Stimulated activated CD8-positive, alpha-beta memory T cell treated with anti-CD3 and anti-CD28 coated beads, Interleukin-4, amount 100 ng/mL, for 1 hour (primary cell): ENCODE measurements at regions not wholly inside any gene's neighbourhood (a gene's known extent, or its start where the extent isn't known, plus 50 kb on each side); places are given as distances from the start of the nearest gene placed in this dataset.

Source experiments
- DNase-seq, 2 donors: peaks; one replicate each; pipeline ENCODE4 v3.0.0-alpha.2; 2020; ENCODE audit warnings: low read depth in 2 of 2, low spot score in 1 of 2

GRCh38 chr5:42337607-42338006 is 85.6 kb upstream of the GHR start:
- no peak for DNase-seq

- no peak for DNase-seq
Observed at GRCh38 chr5:42338136-42338535, 85.1 kb upstream of the GHR start.

- no peak for DNase-seq
Observed at GRCh38 chr5:42349163-42349562, 74.1 kb upstream of the GHR start.

- no peak for DNase-seq
Observed at GRCh38 chr5:42351956-42352355, 71.3 kb upstream of the GHR start.

- no peak for DNase-seq
Observed at GRCh38 chr5:42360056-42360455, 63.2 kb upstream of the GHR start.

- DNase-seq, result no peak
Observed at GRCh38 chr5:42360616-42361314, 62.5 kb upstream of the GHR start.

GRCh38 chr5:42361315-42361688 is 61.9 kb upstream of the GHR start:
- no peak for DNase-seq

- DNase-seq, result no peak
Observed at GRCh38 chr5:42366051-42366450, 57.2 kb upstream of the GHR start.
